HUES64 (cell line): ENCODE measurements at regions not wholly inside any gene's neighbourhood (a gene's known extent, or its start where the extent isn't known, plus 50 kb on each side); places are given as distances from the start of the nearest gene placed in this dataset.

Experiments
- H3K27ac ChIP-seq: 2 replicates; pipeline ENCODE4 v1.7.0; 2013; ENCODE audit warnings: low read depth, low read length, inconsistent platforms
- H3K27me3 ChIP-seq: 2 replicates; pipeline ENCODE4 v1.6.1; 2013; ENCODE audit warnings: mild to moderate bottlenecking, low read length; ENCODE audit not compliant: insufficient read depth
- H3K36me3 ChIP-seq: 2 replicates; pipeline ENCODE4 v1.6.1; 2013; ENCODE audit warnings: mild to moderate bottlenecking, low read length; ENCODE audit not compliant: insufficient read depth
- H3K4me1 ChIP-seq: 2 replicates; pipeline ENCODE4 v1.6.1; 2013; ENCODE audit warnings: mild to moderate bottlenecking, low read length, moderate library complexity; ENCODE audit not compliant: insufficient read depth
- H3K4me3 ChIP-seq: 2 replicates; pipeline ENCODE4 v1.5.1; 2013; ENCODE audit warnings: mild to moderate bottlenecking, low read length, moderate library complexity
- H3K9ac ChIP-seq: 2 replicates; pipeline ENCODE4 v1.6.1; 2013; ENCODE audit warnings: mild to moderate bottlenecking, low read depth, low read length
- H3K9me3 ChIP-seq: 2 replicates; pipeline ENCODE4 v1.6.1; 2013; ENCODE audit warnings: low read depth, low read length; ENCODE audit not compliant: insufficient read depth
- WGBS: fragments of 150-250, 120-280 bp; methylation state at CpG from one replicate; pipeline ENCODE4 v1.1.7; 2013; ENCODE audit warnings: missing lambda C conversion rate; 5-methylcytosine and 5-hydroxymethylcytosine counted together

GRCh38 chr14:82704218-82704617 lies 1170.6 kb upstream of the SEL1L start:
- no peak overlapping the region for H3K4me3 ChIP-seq
- no peaks in the 10 kb centered on the region for H3K36me3 ChIP-seq
- H3K27me3 ChIP-seq, result no peaks in the 10 kb centered on the region
- no peaks in the 10 kb centered on the region for H3K4me1 ChIP-seq
- no peak overlapping the region for H3K9ac ChIP-seq
- 73% methylated on average over 4 of the region's 4 CpGs for WGBS
- no peak overlapping the region for H3K27ac ChIP-seq
- H3K9me3 ChIP-seq, result no peaks in the 10 kb centered on the region

GRCh38 chr14:82710267-82710841 lies 1176.7 kb upstream of the SEL1L start:
- Histone ChIP-seq H3K9ac (no peak overlapping the region), H3K36me3 (no peaks in the 10 kb centered on the region), H3K27ac (no peak overlapping the region), H3K27me3 (no peaks in the 10 kb centered on the region), H3K9me3 (no peaks in the 10 kb centered on the region), H3K4me3 (no peak overlapping the region), H3K4me1 (no peaks in the 10 kb centered on the region)
- WGBS, result 29% methylated on average over 4 of the region's 4 CpGs

DNA sequence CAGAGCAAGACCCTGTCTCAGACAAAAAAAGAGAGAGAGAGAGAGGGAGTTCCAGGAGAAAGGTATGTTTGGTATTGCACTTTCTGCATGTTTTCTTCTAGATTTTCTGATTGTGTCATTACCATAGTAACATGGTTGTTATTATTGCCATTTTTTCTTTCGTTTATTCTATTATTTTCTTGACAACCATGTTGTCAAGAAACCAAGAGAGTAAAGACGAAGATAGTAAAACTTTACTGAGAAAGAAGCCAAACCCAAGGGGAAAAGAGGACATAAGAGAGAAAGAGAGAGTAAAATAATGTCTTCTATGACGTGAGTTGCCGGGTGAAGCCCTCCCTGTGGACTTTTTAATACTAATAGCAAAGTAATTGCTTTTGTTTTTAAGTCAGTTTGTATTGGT lies 1186.0 kb upstream of the SEL1L start:
- Histone ChIP-seq H3K27ac (no peak overlapping the region), H3K9me3 (no peaks in the 10 kb centered on the region), H3K9ac (no peak overlapping the region), H3K36me3 (no peaks in the 10 kb centered on the region), H3K27me3 (no peaks in the 10 kb centered on the region), H3K4me1 (no peaks in the 10 kb centered on the region), H3K4me3 (no peak overlapping the region)
- WGBS, result 80% methylated on average over 3 of the region's 4 CpGs

DNA sequence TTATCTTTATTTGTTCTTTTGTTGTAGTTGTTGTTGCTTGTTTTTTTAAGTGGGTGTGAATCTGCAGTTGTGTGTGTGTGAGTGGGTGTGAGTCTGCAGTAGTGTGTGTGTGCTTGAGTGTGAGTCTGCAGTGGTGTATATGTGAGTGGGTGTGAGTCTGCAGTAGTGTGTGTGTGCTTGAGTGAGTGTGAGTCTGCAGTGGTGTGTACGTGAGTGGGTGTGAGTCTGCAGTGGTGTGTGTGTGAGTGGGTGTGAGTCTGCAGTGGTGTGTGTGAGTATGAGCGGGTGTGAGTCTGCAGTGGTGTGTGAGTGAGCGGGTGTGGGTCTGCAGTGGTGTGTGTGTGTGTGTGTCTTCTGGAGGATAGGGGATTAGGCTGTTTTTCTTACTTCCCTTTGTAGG lies 1186.8 kb upstream of the SEL1L start:
- Histone ChIP-seq H3K27ac (no peak overlapping the region), H3K36me3 (no peaks in the 10 kb centered on the region), H3K9ac (no peak overlapping the region), H3K9me3 (no peaks in the 10 kb centered on the region), H3K4me3 (no peak overlapping the region), H3K27me3 (no peaks in the 10 kb centered on the region), H3K4me1 (no peaks in the 10 kb centered on the region)
- WGBS, result 72% methylated on average over 3 of the region's 3 CpGs

GRCh38 chr14:82720946-82721345 lies 1187.3 kb upstream of the SEL1L start:
- no peak overlapping the region for H3K9ac ChIP-seq
- H3K4me1 ChIP-seq, result no peaks in the 10 kb centered on the region
- H3K4me3 ChIP-seq, result no peak overlapping the region
- WGBS, result 83% methylated on average over 5 of the region's 5 CpGs
- H3K27ac ChIP-seq, result no peak overlapping the region
- H3K9me3 ChIP-seq, result no peaks in the 10 kb centered on the region
- H3K36me3 ChIP-seq, result no peaks in the 10 kb centered on the region
- no peaks in the 10 kb centered on the region for H3K27me3 ChIP-seq

DNA sequence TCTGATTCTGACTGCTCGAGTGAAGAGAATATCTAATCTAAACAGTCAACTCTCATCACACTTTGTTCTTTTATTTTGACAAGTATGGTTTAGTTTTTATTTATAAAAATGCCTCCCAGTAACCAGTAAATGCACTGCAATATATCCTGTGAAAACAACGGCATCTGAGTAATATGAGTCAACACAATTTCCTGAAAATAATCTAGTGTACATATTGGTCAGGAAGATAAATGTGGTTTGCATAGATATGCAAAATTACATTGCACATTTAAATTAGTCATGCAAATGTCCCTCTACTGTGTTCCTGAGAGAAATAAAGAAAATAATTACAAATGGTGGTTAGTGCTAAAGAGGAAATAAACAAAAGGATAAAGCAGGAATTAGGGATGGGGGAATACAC lies 1190.7 kb upstream of the SEL1L start:
- H3K27ac ChIP-seq, result no peak overlapping the region

DNA sequence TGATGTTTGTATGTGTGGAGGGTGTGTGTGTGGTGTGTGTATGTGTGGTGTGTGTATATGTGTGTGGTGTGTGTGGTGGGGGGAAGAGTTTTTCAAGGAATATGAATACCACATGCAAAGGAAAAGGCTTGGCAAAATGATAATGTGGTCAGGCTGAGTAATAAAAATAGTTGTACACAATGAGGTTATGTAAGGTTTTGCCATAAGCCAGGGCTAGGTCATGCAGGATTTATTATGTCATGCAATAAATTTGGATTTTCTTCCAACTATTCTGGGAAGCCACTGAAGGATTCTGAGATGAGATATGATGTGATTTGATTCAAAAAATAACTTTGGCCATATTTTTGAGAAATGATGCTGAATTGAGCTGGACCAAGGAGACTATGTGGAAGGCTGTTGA lies 1191.6 kb upstream of the SEL1L start:
- H3K4me1 ChIP-seq, result no peaks in the 10 kb centered on the region
- H3K9ac ChIP-seq, result no peak overlapping the region
- no peaks in the 10 kb centered on the region for H3K9me3 ChIP-seq
- H3K27me3 ChIP-seq, result no peaks in the 10 kb centered on the region
- no peak overlapping the region for H3K27ac ChIP-seq
- no peak overlapping the region for H3K4me3 ChIP-seq
- no peaks in the 10 kb centered on the region for H3K36me3 ChIP-seq

More for the DNA sequence above, 1190.7 kb upstream of the SEL1L start:
- Histone ChIP-seq H3K4me1 (no peaks in the 10 kb centered on the region), H3K27me3 (no peaks in the 10 kb centered on the region), H3K36me3 (no peaks in the 10 kb centered on the region), H3K9ac (no peak overlapping the region), H3K9me3 (no peaks in the 10 kb centered on the region), H3K4me3 (no peak overlapping the region)
- WGBS, result no CpG with 5 or more reads among the region's 2 CpGs

DNA sequence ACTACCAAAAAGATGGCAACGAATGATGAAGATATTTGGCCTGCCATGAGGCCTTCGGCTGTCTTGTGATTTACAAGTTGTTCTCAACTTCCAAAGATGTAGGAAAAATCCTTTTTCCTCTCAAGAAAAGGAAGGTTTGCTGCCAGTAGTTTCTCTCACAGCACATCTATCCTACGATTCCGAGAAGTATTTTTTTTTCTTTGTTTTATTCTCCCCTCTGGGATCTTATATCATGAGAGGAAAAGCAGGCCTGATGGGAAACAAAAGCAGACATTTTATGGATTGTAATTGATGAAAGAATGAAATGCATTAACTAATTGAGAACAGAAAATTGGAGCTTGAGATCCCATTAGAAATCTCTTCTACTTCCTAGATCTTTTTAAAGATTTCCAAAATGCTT lies 1197.9 kb upstream of the SEL1L start:
- no peak overlapping the region for H3K27ac ChIP-seq
- no peak overlapping the region for H3K9ac ChIP-seq
- H3K36me3 ChIP-seq, result no peaks in the 10 kb centered on the region
- no peak overlapping the region for H3K4me3 ChIP-seq
- 95% methylated on average over 2 of the region's 4 CpGs for WGBS
- no peaks in the 10 kb centered on the region for H3K9me3 ChIP-seq
- no peaks in the 10 kb centered on the region for H3K27me3 ChIP-seq
- H3K4me1 ChIP-seq, result no peaks in the 10 kb centered on the region

DNA sequence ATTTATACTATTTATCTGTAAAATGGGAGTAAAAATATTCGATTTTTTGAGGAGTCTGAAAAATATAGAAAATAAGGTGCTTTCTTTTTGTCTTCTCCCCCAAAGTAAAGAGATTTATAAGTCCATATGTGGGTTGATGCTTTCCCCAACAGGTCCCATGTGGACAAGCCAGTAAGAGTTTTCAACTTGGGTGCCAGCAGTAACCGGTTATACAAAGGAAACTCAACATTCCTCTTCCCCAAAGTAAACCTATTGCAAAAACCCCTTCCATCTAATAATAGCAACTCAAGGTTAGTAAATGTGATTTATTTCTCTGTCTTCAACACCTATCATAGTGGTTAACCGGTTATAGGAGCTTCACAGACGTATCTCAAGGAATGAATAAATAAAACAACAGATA lies 1206.9 kb upstream of the SEL1L start:
- Histone ChIP-seq H3K27ac (no peak overlapping the region), H3K9me3 (no peaks in the 10 kb centered on the region), H3K36me3 (no peaks in the 10 kb centered on the region), H3K27me3 (no peaks in the 10 kb centered on the region), H3K9ac (no peak overlapping the region), H3K4me3 (no peak overlapping the region), H3K4me1 (no peaks in the 10 kb centered on the region)
- WGBS, result 92% methylated on average over 1 of the region's 4 CpGs

GRCh38 chr14:82755476-82755875 lies 1221.8 kb upstream of the SEL1L start:
- Histone ChIP-seq H3K27ac (no peak overlapping the region), H3K4me1 (peaks cover 9% of the 10 kb centered on the region; the same call in 1 of the 2 replicates), H3K36me3 (no peaks in the 10 kb centered on the region), H3K27me3 (no peaks in the 10 kb centered on the region), H3K9ac (no peak overlapping the region), H3K9me3 (0 out of 2 replicates have a peak, but pooled peaks cover 4% of the 10 kb centered on the region), H3K4me3 (no peak overlapping the region)
- 94% methylated on average over 2 of the region's 3 CpGs for WGBS

DNA sequence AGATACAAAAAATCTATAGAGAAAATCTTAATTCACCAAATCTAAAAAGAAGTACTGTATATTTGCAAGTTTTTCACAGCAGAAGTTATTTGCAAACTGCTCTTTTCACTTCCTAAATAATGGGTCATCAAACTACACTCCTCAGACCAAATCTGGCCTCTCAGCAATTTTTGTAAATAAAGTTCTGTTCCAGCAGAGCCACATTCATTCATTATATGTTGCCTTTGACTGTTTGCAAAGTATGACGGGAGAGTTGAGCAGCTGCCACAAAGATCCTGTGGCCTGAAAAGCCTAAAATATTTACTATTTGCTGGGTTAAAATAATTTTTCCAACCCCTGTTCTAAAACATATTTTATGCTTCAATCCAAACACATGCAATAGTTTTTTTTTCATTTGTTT lies 1222.3 kb upstream of the SEL1L start:
- H3K4me1 ChIP-seq, result peaks cover 13% of the 10 kb centered on the region
- H3K9me3 ChIP-seq, result 0 out of 2 replicates have a peak, but pooled peaks cover 4% of the 10 kb centered on the region
- no peaks in the 10 kb centered on the region for H3K27me3 ChIP-seq
- no peaks in the 10 kb centered on the region for H3K36me3 ChIP-seq
- H3K27ac ChIP-seq, result no peak overlapping the region
- WGBS, result 100% methylated on average over 1 of the region's 1 CpG
- H3K9ac ChIP-seq, result no peak overlapping the region
- H3K4me3 ChIP-seq, result no peak overlapping the region

DNA sequence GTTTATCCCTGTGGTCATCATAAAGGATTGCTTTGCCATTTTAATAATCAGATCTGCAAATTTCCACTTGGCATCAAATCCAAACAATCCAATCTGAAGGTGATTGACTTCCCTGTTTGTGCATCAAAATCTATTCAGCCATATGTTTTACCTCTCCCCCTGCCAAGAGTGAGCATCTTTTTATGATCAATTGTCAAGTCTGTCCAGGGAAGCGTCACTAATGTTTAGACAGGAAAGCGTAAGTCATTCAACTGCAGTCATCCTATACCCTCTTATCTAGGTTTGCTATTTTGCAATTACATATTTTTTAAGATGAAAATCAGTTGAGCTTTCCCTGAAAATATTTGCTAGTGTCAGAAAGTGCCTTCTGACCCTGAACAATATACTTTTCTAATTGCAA lies 1224.1 kb upstream of the SEL1L start:
- H3K27ac ChIP-seq, result no peak overlapping the region
- H3K27me3 ChIP-seq, result no peaks in the 10 kb centered on the region
- H3K36me3 ChIP-seq, result no peaks in the 10 kb centered on the region
- no peak overlapping the region for H3K4me3 ChIP-seq
- peaks cover 13% of the 10 kb centered on the region for H3K4me1 ChIP-seq
- H3K9me3 ChIP-seq, result 0 out of 2 replicates have a peak, but pooled peaks cover 4% of the 10 kb centered on the region
- no peak overlapping the region for H3K9ac ChIP-seq
- WGBS, result 96% methylated on average over 2 of the region's 2 CpGs
